Endothelial cell of umbilical vein (primary cell): ENCODE measurements at regions not wholly inside any gene's neighbourhood (a gene's known extent, or its start where the extent isn't known, plus 50 kb on each side); places are given as distances from the start of the nearest gene placed in this dataset.

Experiments
- BruUV-seq: library from RNA; stranded (reverse); fragments of 400-500 nt; replicated peaks from 2 replicates; lab custom pipeline; 2021; lab: Mats Ljungman, UMichigan
- CTCF ChIA-PET: fragments of 300-600, 350-600 bp; sonication (Branson Sonifier 250); formaldehyde crosslinking; loops from one replicate; lab custom pipeline; 2021; ENCODE audit warnings: antibody characterized with exemption, inconsistent platforms; lab: Charles Lee
- POLR2A ChIA-PET: fragments of 300-600, 350-600 bp; sonication (Branson Sonifier 250); formaldehyde crosslinking; loops from one replicate; lab custom pipeline; 2021; ENCODE audit warnings: antibody characterized with exemption, inconsistent platforms; lab: Charles Lee
- DNase-seq: peaks from one replicate; pipeline ENCODE4 v3.0.0-alpha.2; 2011; ENCODE audit warnings: low read depth, low spot score
- FAIRE-seq: peaks from 2 replicates; lab custom pipeline; 2011; peaks lifted over from hg19 to GRCh38; lab: Jason Lieb, UNC
- H2AFZ ChIP-seq: 2 replicates; pipeline ENCODE4 v1.6.0; 2012; ENCODE audit warnings: low read depth, low read length, control low read depth, inconsistent platforms
- H3K27ac ChIP-seq: 2 replicates; pipeline ENCODE4 v1.5.1; 2011; ENCODE audit warnings: low read depth, mild to moderate bottlenecking, control low read depth, low read length, moderate library complexity; ENCODE audit not compliant: insufficient read depth
- H3K27me3 ChIP-seq, 2 experiments: 2 replicates each; pipeline versions ENCODE4 v1.6.0 to v1.6.1; 2011; ENCODE audit warnings: low read length in 2 of 2, mixed read lengths in 1 of 2; ENCODE audit not compliant: control insufficient read depth in 2 of 2, insufficient read depth in 2 of 2
- H3K36me3 ChIP-seq, 2 experiments: 2 replicates in 1 of 2; 3 replicates in 1 of 2; pipeline ENCODE4 v1.5.1; 2011; ENCODE audit warnings: low read length in 2 of 2, mild to moderate bottlenecking in 1 of 2, moderate library complexity in 1 of 2; ENCODE audit not compliant: control insufficient read depth in 2 of 2, insufficient read depth in 2 of 2; ENCODE audit errors: extremely low read depth in 1 of 2
- H3K4me1 ChIP-seq: 3 replicates; pipeline ENCODE4 v1.5.1; 2011; ENCODE audit warnings: mild to moderate bottlenecking, low read length; ENCODE audit not compliant: control insufficient read depth, insufficient read depth; ENCODE audit errors: extremely low read depth
- H3K4me2 ChIP-seq: 2 replicates; pipeline ENCODE4 v1.6.1; 2011; ENCODE audit warnings: low read length, control low read depth, mixed read lengths; ENCODE audit not compliant: insufficient read depth
- H3K4me3 ChIP-seq, 3 experiments: fragments of 200-600 bp in 1 of 3; sonication (generic), shearing (Covaris generic) in 1 of 3; replicated peaks in 1 of 3; 2 replicates each; pipeline ENCODE4 v1.5.1; 2011 to 2016; ENCODE audit warnings: control low read depth in 3 of 3, low read length in 3 of 3, mild to moderate bottlenecking in 2 of 3, inconsistent platforms in 1 of 3, low read depth in 1 of 3, moderate library complexity in 1 of 3; ENCODE audit not compliant: insufficient read depth in 1 of 3
- H3K79me2 ChIP-seq: 2 replicates; pipeline ENCODE4 v1.6.0; 2012; ENCODE audit warnings: low read length, inconsistent platforms; ENCODE audit not compliant: control insufficient read depth, insufficient read depth
- H3K9ac ChIP-seq: replicated peaks from 2 replicates; pipeline ENCODE3; 2011; ENCODE audit warnings: low read length, control low read depth; ENCODE audit not compliant: insufficient read depth; ENCODE audit errors: extremely low read depth
- H3K9me1 ChIP-seq: replicated peaks from 3 replicates; pipeline ENCODE4 v1.6.0; 2011; ENCODE audit warnings: mild to moderate bottlenecking, low read length; ENCODE audit not compliant: control insufficient read depth, insufficient read depth; ENCODE audit errors: extremely low read depth
- H3K9me3 ChIP-seq: replicated peaks from 2 replicates; pipeline ENCODE4 v1.5.1; 2012; ENCODE audit warnings: low read length, inconsistent platforms; ENCODE audit not compliant: control insufficient read depth, insufficient read depth
- H4K20me1 ChIP-seq: replicated peaks from 2 replicates; pipeline ENCODE3; 2011; ENCODE audit warnings: mild to moderate bottlenecking, low read length; ENCODE audit not compliant: control insufficient read depth, insufficient read depth; ENCODE audit errors: extremely low read depth
- EZH2 ChIP-seq: IDR thresholded peaks from 2 replicates; pipeline ENCODE4 v1.6.1; 2012; ENCODE audit warnings: borderline replicate concordance, low read depth, mild to moderate bottlenecking, moderate library complexity, low read length, inconsistent platforms; ENCODE audit not compliant: severe bottlenecking
- FOS ChIP-seq: IDR thresholded peaks from 2 replicates; pipeline ENCODE4 v1.6.1; 2011; ENCODE audit warnings: mild to moderate bottlenecking, low read length, moderate library complexity, borderline replicate concordance; ENCODE audit not compliant: insufficient read depth
- GATA2 ChIP-seq: IDR thresholded peaks from 2 replicates; pipeline ENCODE4 v1.7.0; 2011; ENCODE audit warnings: low read depth, mild to moderate bottlenecking, moderate library complexity, mixed read lengths, low read length; ENCODE audit not compliant: insufficient read length, insufficient read depth
- JUN ChIP-seq: IDR thresholded peaks from 2 replicates; pipeline ENCODE4 v1.6.1; 2011; ENCODE audit warnings: borderline replicate concordance, low read depth; ENCODE audit not compliant: insufficient read length, insufficient read depth
- MYC ChIP-seq: IDR thresholded peaks from one replicate; pipeline ENCODE4 v1.6.1; 2011; ENCODE audit warnings: mild to moderate bottlenecking, low read depth, low read length
- POLR2A ChIP-seq: IDR thresholded peaks from 2 replicates; pipeline ENCODE4 v1.6.1; 2012; ENCODE audit warnings: low read depth, mild to moderate bottlenecking, control low read depth, low read length
- POLR2AphosphoS5 ChIP-seq: IDR thresholded peaks from 2 replicates; pipeline ENCODE4 v1.6.1; 2012; ENCODE audit warnings: low read depth, mild to moderate bottlenecking, control low read depth, low read length, moderate library complexity; ENCODE audit not compliant: insufficient read depth
- dilution Hi-C: fragments of 300-500 bp; cut with MboI; formaldehyde crosslinking; loops from one replicate; pipeline ENCODE4 v1.15.0; 2019; ENCODE audit warnings: low sequenced_read_pairs; ENCODE audit not compliant: extremely low pct_ligation_motif_present
- intact Hi-C: fragments of 100-400 bp; cut with micrococcal nuclease; formaldehyde crosslinking; loops from one replicate; pipeline ENCODE4 v1.10.0; 2022
- TF ChIP-seq, protein P1 (sequence below): IDR thresholded peaks from 2 replicates; pipeline ENCODE4 v1.6.1; 2011; ENCODE audit not compliant: insufficient read depth, insufficient read length
- TF ChIP-seq, protein P2 (sequence below), 2 donors: IDR thresholded peaks; 1 replicate in 1 of 2; 2 replicates in 1 of 2; pipeline ENCODE4 v1.5.1; 2011; ENCODE audit warnings: low read length in 2 of 2, mild to moderate bottlenecking in 2 of 2, moderate library complexity in 2 of 2, control low read depth in 1 of 2, inconsistent platforms in 1 of 2, low read depth in 1 of 2; ENCODE audit not compliant: insufficient read depth in 1 of 2; ENCODE audit errors: extremely low read depth in 1 of 2

DNA sequence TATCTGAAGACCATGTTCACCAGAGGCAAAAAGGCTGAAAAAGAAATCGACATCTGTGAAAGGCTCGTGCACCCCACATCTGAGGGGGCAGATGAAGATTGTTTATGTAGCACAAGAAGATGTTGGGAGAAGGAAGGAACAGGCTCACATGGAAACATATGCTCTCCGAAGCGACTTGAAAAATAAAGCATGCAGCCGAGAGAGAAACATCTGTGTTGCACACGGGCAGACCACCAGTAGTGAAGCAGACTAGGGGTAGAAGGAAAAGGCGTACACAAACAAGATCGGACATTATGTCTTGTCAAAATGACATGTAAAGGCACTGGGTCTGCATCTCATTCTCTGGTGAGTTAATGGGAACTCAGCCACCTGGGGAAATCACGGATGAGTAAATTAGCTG lies 356.5 kb downstream of the ZIC4 start:
- no peaks in the 10 kb centered on the region for H3K36me3 ChIP-seq
- H3K79me2 ChIP-seq, result no peaks in the 10 kb centered on the region
- no peak overlapping the region for H3K9ac ChIP-seq
- no peaks in the 10 kb centered on the region for H3K4me1 ChIP-seq
- H3K9me1 ChIP-seq, result no peaks in the 10 kb centered on the region
- POLR2A ChIA-PET, result no interaction called here
- no peak overlapping the region for H3K4me3 ChIP-seq
- no peak for FAIRE-seq
- no TSS peak for BruUV-seq
- H3K9me3 ChIP-seq, result no peaks in the 10 kb centered on the region
- no peaks in the 10 kb centered on the region for H3K27me3 ChIP-seq
- CTCF ChIA-PET, result interaction anchor here (1.4 kb wide), 1 partner anchor 44 kb away, joined by 3 read pairs; no protein-coding TSS in a partner anchor
- no peak overlapping the region for H3K27ac ChIP-seq
- DNase-seq, result no peak
- no peak for TF ChIP-seq JUN
- TF ChIP-seq, protein P1, sequence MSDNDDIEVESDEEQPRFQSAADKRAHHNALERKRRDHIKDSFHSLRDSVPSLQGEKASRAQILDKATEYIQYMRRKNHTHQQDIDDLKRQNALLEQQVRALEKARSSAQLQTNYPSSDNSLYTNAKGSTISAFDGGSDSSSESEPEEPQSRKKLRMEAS, result no peak
- H4K20me1 ChIP-seq, result no peaks in the 10 kb centered on the region
- dilution Hi-C loops, result no loop called here
- H3K4me2 ChIP-seq, result no peak overlapping the region
- no peak overlapping the region for H2AFZ ChIP-seq
- intact Hi-C loops, result no loop called here

- CTCF ChIA-PET, result interaction anchor here (1.4 kb wide), 1 partner anchor 45 kb away, joined by 3 read pairs; no protein-coding TSS in a partner anchor
- POLR2A ChIA-PET, result no interaction called here
- H3K27me3 ChIP-seq, result no peaks in the 10 kb centered on the region
- no peak overlapping the region for H3K9ac ChIP-seq
- no peak overlapping the region for H2AFZ ChIP-seq
- no peaks in the 10 kb centered on the region for H3K4me1 ChIP-seq
- TF ChIP-seq, protein P1, result no peak
- TF ChIP-seq POLR2A (no peak), MYC (no peak), FOS (no peak), JUN (no peak), POLR2AphosphoS5 (no peak), GATA2 (no peak), EZH2 (no peak)
- TF ChIP-seq, protein P2, sequence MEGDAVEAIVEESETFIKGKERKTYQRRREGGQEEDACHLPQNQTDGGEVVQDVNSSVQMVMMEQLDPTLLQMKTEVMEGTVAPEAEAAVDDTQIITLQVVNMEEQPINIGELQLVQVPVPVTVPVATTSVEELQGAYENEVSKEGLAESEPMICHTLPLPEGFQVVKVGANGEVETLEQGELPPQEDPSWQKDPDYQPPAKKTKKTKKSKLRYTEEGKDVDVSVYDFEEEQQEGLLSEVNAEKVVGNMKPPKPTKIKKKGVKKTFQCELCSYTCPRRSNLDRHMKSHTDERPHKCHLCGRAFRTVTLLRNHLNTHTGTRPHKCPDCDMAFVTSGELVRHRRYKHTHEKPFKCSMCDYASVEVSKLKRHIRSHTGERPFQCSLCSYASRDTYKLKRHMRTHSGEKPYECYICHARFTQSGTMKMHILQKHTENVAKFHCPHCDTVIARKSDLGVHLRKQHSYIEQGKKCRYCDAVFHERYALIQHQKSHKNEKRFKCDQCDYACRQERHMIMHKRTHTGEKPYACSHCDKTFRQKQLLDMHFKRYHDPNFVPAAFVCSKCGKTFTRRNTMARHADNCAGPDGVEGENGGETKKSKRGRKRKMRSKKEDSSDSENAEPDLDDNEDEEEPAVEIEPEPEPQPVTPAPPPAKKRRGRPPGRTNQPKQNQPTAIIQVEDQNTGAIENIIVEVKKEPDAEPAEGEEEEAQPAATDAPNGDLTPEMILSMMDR (IDR thresholded peaks at IDR 0.05; ENCODE audit: extremely low read depth in 1 of 2, insufficient read depth in 1 of 2, low read depth in 1 of 2, low read length in 2 of 2), result no peak
- dilution Hi-C loops (no loop called here), intact Hi-C loops (no loop called here)
- no peak overlapping the region for H3K4me3 ChIP-seq
- no peak for DNase-seq
- no TSS peak for BruUV-seq
- H4K20me1 ChIP-seq, result no peaks in the 10 kb centered on the region
- H3K4me2 ChIP-seq, result no peak overlapping the region
- H3K27ac ChIP-seq, result no peak overlapping the region
- FAIRE-seq, result no peak
- no peaks in the 10 kb centered on the region for H3K36me3 ChIP-seq
- no peaks in the 10 kb centered on the region for H3K79me2 ChIP-seq
- no peaks in the 10 kb centered on the region for H3K9me3 ChIP-seq
- H3K9me1 ChIP-seq, result no peaks in the 10 kb centered on the region
These were observed 357.0 kb downstream of the ZIC4 start for GRCh38 chr3:147049305-147049704.
